ENCODE measurements at regions not wholly inside any gene's neighbourhood (a gene's known extent, or its start where the extent isn't known, plus 50 kb on each side); places are given as distances from the start of the nearest gene placed in this dataset.

DNA sequence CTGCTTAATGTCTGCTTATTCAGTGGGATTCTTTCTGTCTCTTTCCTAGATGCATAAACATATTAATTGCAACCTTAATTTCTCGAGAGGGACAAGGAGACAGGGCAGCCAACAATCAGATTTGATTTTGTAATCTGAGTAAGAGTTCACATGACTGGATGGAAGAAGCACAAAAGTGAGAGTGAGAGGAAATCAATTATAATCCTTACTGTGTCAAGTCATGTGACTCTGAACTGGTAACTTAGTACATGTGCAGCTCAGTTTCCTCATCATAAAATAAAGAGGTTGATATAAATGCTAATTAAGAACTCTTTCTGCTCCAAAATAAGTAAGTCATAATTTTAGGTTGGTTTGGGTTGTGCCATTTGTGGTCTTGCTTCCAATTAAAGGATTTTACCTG is 439.5 kb downstream of the AMY1C start:
- no peak for TF ChIP-seq CTCF (conservative IDR thresholded peaks at IDR 0.05; ENCODE audit: low read length)
- no peak for TF ChIP-seq EZH2phosphoT487 (IDR thresholded peaks at IDR 0.05; ENCODE audit: borderline replicate concordance, low read depth, low read length)

Data from OCI-LY7 (cell line).